ENCODE measurements at regions not wholly inside any gene's neighbourhood (a gene's known extent, or its start where the extent isn't known, plus 50 kb on each side); places are given as distances from the start of the nearest gene placed in this dataset.

DNA sequence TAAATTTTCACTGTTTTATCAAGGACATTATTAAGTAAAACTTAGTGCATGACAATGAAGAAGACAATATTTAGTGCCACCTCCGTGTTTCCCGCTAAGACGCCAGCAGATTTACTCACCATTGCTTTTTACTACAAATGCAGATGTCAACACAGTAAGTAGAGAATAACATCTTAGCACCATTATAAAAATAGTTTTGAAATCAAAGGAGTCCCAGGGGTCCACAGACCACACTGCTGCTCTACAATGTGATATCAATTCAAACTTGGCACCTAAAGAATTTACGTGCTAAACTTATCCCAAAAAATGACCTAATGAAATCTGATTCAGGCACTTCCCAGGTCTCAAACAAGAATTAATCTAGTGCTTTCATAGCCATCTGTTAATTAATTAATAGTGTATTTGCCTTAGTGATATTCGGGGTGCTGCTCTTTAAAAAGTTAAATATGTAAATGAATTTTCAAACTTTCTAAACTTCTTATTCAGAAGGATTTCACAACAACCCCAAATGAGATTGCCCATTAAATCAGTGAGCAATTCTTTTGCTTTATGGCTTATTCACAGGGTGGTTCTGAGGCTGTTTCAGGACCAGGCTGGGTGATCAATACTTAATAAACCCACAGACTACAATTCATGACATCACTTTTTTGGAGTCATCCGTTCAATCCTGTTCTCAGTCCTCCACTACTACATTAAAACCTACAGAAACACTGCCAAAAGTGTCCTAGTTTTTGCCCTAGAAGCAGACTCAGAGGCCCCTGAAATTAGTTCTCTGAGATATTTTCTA, 161.3 kb upstream of the LMNTD1 start:
- no peak for DNase-seq (ENCODE audit: low spot score)

DNA sequence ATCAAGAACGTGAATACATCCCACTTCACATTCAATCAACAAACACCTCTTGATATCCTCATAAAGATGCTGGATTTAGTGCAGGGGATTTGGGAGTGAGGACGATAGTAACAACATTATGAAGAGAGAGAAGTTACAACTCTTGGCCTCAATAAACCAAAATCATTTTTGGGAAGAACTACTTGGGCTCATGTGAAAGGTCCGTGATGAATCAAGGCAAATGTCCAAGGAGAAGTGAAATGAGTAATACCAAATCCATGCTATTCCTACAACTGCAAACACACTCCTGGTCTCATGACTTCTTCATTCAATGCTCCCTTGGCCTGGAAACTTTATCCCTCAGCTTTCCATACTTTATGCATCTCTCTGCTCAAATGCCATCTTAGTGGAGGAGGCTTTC, 162.0 kb upstream of the LMNTD1 start:
- no peak for DNase-seq (ENCODE audit: low spot score)

DNA sequence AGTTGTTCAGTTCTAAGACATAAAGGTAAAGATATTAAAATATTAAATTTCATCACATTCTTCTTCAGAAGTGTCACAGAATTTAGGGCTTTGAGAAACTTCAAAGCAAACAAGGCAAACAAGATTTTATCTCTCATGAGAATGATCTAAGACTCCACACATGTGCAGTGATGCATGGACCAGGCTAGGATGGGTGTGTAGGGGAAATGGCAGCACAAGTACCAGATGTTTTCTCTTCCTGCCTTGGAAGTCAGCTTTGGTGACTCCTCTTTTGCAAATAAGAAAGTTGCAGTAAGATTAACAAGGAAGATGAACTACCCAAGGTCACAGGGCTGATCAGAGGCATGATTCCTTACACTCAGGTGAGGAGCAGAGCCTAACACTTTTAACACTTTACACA, 163.8 kb upstream of the LMNTD1 start:
- no peak for DNase-seq (ENCODE audit: low spot score)

DNA sequence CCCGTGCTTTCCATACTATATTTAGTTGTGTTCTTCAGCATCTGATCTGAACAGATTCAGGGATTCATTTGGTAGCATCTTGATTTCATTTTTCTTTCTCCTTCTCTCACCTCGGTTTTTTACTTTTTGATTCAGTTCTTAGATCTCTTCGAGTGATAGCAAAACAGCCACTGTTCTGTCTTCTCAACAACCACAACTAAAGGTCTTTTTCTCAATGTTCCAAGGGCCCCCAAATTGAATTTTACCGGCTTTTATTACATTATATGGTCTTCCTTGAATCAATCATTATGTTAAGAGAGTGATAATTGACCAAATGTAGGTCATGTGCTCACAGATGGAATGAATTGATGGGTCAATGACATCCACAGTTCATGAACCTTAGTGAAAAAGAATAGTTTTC, 164.5 kb upstream of the LMNTD1 start:
- DNase-seq (ENCODE audit: low spot score): no peak

DNA sequence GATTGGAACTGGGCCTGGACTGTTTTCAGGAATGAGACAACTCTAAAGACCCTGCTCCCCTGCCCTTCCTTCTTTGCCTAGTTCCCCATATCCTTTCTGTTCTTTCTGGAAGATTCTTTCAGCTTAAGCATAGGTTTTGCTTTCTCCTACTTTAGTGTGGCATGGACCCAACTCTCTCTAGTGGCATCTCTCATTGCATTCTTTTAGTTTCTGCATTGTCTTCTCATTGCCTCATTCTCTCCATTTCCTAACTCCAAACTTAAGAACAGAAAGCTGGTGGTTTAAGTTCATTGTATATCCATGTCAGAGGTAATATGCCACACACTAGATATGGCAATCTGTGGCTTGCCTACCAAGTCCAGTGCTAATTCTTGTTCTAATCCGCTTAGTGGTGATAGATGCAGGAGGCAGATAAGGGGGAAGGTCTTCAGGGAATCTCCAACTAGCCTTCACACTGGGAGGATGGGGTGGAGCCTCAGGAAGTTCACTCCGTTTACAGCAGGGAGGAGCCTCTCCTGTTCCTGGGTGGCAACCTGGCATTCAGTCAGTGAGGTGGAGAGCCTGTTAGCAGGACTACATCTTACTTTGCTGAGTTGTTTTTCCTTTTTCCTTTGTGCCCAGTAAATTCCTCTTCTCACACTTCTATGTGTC, 165.1 kb upstream of the LMNTD1 start:
- DNase-seq (ENCODE audit: low spot score): no peak

DNA sequence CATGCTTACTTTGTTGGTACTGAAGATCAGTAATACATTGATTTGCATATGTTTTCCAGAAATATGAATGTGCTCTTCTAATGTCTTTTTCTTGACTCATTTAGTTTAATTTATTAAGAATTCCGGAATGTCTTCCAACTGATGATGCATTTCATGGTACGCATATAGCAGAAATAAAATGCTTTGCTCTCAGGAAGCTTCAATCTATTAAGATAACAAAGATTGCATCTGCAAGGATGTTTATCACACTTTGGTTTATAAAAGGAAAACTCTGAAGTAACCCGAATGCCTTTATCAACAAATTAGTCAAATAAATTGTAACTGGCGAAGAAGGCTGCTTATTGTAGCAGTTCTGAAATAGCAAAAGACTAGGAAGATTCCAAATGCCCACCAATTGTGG, 166.4 kb upstream of the LMNTD1 start:
- DNase-seq (ENCODE audit: low spot score): no peak

DNA sequence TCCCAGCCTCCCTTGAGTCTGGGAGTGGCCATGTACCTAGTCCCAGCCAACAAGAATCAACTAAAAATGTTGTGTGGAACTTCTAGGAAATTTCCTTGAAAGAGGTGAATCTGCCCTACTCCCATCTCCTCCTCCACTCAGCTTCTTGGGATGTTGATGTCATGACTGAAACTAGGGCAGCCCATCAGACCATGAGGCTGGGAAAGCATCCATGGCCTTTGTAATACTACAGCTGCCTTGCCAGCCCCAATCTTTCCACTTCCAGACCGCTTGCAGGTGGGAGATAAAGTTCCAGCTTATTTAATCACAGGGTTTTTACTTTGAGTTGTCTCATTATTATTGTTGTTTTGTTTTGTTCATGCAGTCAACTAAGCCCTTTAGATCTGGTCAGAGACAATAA, 170.3 kb upstream of the LMNTD1 start:
- no peak for DNase-seq (ENCODE audit: low spot score)

DNA sequence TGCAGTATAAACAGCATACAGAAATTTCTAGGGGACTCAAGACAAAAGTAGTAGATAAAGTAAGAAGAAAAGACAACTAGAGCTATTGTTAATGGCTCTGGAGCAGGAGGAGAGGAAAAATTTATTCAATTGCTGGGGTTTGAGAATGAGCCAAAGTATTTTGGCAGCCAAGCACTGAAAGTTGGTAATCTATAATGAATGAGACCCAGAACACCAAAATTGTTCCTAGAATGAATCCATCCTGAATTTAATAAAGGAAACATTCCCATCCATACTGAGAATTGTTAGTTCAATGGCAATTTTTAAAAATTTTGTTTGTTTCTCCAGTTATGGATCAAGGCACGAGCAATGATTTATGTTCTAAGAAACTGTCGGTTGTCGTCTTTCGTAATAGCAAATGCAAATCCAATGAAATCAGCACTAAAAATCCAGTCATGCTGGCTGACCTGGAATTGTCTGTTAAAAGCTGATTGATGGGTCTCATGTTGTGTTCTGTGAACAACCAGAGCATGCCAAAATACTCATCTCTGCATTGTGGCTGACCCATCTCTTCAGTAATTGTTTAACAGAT, 170.9 kb upstream of the LMNTD1 start:
- DNase-seq (ENCODE audit: low spot score): no peak

DNA sequence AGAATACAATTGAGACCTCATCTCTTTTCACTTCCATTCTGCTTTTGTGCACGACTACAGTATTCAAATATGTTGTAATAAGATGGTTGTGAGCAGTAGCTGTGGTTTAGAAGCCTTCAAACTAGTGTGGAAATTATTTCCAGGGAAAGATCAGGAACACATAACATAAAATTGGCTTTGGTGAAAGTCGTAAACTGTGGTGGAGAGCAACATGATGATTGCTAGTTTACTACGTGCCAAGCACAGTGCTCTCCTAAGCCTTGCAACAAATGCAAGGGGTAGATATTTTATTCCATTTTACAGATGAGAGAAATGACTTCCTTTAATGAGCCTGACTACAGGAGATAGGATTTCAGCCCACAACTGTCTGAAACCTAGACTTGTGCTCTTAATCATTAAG, 172.4 kb upstream of the LMNTD1 start:
- no peak for DNase-seq (ENCODE audit: low spot score)

DNA sequence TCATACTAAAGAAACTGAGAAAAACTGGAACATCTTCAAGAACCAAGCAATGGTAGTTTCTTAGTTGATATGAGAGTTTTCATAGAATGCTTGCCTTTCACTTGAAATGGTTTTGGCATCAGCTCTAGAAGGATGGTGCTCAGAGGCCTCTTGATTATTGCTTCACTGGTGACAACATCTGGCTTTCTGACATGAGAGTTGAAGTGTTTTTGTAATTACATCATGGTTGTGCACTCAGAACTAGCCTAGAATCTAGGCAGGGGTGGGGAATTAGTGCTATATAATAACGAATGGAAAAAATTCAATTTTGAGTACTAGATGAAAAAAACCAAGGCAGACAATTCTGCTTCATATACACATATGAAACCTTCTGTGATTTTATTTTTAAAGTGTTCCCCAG, 172.8 kb upstream of the LMNTD1 start:
- DNase-seq (ENCODE audit: low spot score): no peak

DNA sequence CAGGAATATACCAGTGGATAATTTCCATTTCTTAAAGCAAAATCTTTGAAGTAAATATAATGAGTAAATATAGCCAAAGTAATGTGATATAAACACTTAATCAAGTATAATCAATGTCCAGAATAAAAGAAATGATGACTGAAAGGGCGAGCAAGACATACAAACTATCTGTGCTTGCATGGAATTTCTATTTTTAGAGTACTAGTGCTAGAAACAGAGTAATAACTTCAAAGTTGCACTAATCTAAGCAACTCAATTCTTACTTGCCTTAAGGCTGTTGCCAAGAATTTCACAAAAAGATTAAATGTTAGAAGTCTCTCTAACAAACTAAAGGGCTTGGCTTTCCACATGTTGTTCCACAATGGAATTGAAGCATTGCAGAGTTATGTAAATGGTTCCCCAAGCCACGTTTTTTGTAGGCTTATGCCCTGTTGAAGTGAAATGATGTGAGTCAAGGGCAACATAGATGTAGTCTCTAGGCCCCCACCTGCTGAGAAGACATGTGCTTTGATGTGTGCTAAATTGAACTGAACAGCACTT, 175.0 kb upstream of the LMNTD1 start:
- no peak for DNase-seq (ENCODE audit: low spot score)

DNA sequence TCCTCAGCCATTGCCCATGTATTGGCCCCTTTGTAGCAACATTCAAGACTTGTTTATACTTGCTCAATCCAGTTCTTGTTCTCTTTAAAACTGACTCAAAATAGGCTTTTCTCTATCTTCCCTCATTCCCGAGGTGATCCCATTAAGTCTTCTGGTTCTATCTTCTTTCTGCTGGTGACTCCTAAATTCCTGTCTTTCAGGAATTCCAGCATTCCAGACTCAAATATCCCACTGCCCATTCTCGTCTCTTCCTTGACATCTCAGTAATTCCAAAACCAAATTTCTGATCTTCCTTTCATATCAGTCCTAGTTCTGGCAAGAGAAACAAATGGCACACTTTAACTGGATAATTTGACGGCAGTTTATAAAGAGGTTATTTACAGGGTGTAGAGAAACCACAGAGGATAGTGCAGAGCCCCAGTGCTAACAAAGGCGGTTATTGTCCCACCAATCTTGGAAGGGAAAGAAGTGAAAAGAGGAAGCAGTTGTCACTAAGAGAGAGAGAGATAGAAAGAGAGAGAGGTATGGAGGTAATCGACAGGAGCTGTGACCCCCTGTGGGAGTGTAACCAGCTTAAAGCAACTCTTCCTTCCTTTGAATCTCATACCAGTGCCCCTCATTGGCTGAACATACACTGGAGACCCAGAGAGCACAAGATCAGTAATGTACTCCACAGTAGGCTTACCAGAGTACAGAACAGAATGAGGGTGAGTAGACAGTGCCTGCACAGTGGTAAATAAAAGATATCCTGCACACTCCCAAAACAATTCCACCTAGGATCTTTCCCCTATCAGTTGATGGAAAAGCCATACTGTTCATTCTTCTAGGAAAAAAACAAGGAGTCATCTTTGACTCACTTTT, 177.6 kb upstream of the LMNTD1 start:
- DNase-seq (ENCODE audit: low spot score): no peak

DNA sequence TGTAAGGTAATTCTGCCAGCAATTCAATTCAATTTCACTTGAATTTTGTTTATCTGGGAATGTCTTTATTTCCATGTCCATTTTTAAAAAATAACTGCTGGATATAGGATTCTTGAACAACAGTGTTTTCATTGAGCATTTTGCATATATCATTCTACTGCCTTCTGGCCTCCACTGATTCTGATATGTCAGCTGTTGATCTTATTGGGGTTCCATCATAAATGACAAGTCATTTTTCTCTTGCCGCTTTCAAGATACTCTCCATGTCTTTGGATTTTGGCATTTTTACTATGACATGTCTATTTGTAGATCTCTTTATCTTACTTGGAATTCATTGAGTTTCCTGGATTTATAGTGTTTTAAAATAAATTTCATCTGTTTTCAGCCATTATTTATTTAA, 180.5 kb upstream of the LMNTD1 start:
- no peak for DNase-seq (ENCODE audit: low spot score)

DNA sequence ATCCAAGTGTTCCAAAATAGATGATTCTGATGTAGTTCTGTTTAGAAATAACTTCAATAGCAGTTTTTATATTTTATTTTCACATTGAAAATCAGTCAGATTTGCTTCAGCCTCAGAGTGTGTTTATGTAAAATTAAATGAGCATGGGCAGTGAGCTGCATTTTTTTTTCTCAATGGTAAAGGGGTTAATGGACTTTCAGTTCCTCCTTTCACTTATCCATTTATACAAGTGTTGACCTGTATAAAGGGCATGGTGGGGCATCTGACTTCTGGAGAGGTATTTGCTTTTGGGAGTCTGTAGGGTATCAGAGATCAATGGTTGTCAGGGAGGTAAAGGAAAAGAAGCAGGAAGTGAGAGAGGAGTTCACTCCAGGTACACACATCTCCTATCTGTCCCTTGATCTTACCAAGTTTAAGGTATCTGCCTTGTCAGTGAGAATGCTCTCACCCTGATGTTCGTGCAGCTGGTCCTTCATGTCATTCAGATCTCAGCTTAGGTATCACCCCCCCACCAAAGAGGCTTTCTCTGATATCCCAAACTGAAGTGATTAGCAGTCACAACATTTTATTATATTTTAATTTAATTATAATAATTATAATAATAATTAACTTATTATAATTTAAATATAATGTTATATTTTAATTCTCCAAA, 181.6 kb upstream of the LMNTD1 start:
- DNase-seq (ENCODE audit: low spot score): no peak

DNA sequence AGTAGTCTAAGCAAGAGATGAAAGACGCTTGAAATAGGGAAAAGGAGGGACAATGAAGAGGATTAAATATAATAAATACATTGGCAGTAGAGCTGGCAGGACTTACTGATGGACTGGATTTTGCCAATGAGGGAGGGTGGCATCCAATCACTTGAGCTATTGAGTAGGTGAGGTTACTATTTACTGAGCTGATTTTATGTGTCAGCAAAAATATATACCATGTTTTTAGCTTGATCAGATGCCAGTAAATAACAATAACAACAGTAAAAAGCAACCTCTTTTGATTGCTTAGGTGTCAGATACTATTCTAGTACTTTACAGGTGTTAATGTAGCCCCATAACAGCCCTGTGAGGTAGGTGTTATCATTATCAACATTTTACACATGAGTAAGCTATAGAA, 187.5 kb upstream of the LMNTD1 start:
- DNase-seq (ENCODE audit: low spot score): no peak

DNA sequence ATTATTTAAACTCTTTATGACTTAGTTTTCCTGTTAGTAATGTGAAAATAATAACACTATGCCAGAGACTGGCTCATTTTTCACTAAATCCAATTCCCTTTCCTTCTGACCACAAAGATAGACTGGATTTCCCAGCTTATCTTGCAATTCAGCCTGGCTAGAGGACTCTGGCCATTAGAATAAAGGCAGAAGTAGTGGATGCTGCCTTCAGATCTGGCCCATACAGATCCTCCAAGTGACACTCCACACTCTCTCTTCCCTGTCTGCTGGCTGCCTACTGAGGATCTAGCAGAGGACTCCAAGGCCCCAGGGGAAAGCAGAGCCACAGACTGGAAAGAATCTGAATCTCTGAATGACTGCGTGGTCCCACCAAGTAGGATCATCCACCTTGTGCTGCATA, 188.8 kb upstream of the LMNTD1 start:
- DNase-seq (ENCODE audit: low spot score): no peak

DNA sequence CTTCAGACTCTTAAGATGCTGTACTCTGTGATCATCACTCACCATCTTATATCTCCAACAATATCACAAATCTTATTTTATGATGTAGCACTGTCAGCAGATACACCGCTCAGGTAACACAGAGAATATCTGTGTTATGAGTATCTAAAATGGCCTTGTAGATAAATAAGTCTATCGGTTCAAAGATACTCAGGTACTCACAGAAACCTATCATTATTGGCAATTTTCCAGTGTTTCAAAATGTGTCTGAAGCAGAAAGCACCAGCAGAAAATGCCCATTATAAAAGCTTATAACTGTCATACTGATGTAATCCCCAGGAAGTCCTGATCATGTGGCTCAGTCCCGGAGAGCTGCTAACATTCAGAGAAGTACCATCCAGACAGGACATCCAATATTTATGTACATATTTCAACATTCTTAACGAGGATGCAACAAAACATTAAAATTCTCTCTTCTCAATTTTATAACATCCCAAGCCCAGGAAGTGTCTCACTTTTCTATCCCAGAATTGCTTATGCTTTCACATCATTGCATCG, 190.7 kb upstream of the LMNTD1 start:
- DNase-seq (ENCODE audit: low spot score): no peak

DNA sequence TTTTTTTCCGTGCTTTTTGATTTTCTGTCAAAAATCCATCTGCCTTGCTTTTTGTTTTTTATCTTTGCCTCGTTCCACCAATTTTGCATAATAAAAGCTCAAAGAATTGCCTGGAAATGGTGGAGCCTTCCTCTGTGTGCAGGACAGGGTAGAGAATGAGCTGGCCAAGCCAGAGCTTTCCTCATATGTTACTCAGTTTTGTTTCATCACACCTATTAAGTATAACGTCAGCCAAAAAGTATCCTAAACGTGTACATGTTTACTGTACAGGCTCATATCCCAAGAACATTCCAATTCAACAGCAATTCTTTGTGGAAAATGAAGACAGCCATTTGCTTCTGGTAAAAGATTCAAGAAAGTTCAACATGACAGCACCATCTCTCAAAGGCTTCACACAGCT, 191.2 kb upstream of the LMNTD1 start:
- DNase-seq (ENCODE audit: low spot score): no peak

DNA sequence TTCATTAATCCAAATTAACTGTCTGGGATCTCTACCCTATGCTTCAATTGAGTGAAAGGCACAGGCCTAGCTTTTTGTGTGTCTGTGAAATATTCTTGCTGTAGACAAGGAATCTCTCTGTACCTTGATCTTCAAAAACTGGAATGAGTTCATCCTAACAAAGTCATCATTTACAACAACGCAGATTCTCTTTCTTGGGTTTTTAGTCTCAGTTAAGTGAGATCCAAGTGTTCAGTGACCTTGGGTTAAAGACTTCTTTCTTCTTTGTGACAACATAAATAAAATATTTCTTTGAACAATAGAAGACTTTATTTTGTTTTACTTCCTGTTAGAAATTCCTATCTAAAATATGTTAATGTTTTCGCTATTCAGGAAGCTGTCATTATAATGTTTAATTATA, 192.2 kb upstream of the LMNTD1 start:
- no peak for DNase-seq (ENCODE audit: low spot score)

DNA sequence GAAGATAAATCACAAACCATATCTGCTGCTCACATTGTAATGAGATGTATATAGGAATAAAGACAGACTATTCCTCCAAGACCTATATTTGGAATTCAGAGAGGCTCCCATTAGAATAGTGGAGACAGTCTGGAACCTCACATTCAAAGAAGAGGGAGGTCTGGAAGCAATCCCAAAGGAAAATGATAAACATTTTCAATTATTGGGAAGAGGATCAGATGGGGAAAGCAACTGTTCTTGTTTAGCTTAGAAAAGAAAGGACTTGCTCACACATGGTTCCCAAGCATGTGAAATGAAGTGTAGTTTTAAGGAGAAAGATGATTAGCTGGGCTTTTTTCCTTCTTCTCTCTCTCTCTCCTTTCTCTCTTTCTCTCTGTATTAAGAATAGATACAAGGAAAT, 193.0 kb upstream of the LMNTD1 start:
- DNase-seq (ENCODE audit: low spot score): no peak

DNA sequence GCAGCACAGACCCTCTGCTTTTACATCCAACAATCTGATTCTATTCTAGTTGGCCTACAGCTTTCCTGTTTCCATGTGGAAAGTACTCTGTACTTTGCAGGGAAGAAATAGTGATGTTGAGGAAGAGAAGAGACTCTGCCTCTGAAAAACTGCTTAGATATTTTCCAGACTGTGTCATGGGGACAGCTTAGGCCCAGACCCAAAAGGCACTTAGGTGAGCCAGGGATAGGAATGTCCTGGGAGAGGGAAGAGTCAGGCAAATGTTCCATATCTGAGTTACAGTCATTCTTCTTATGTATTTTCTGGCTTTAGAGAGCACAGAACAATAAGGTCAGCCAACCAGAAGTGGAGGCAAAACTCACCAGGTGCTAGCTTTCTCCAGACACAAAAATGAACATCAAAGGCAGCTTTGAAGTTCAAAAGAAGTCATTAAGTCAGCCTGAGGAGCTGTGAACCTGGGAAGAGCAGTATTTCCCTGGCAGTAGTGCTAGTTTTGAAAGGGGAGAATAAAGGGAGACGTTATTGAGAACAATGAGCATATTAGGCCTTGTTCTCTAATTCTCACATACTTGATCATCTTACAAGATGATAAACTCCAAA, 199.7 kb upstream of the LMNTD1 start:
- no peak for DNase-seq (ENCODE audit: low spot score)

All from putamen (tissue), 1 donor.